Spinal cord (tissue), 9 donors: ENCODE measurements at regions not wholly inside any gene's neighbourhood (a gene's known extent, or its start where the extent isn't known, plus 50 kb on each side); places are given as distances from the start of the nearest gene placed in this dataset.
"Not testable (repeated sequence)": the region's sequence is repeated elsewhere in the genome, so short reads cannot be mapped to it uniquely, and the experiment has no call there.

Source experiments
- DNase-seq, 6 donors: peaks; one replicate each; pipeline versions ENCODE4 v3.0.0 to v3.0.0-alpha.2; 2013 to 2015; ENCODE audit warnings: low spot score in 6 of 6, low read depth in 4 of 6
- H3K27ac ChIP-seq: one replicate; pipeline ENCODE4 v1.5.1; 2013; ENCODE audit warnings: low read depth, low read length, control low read depth
- H3K27me3 ChIP-seq: one replicate; pipeline ENCODE4 v1.6.1; 2013; ENCODE audit warnings: low read length; ENCODE audit not compliant: control insufficient read depth, insufficient read depth
- H3K36me3 ChIP-seq: one replicate; pipeline ENCODE4 v1.6.1; 2013; ENCODE audit warnings: low read length; ENCODE audit not compliant: control insufficient read depth, insufficient read depth
- H3K4me1 ChIP-seq: one replicate; pipeline ENCODE4 v1.6.1; 2013; ENCODE audit warnings: low read length; ENCODE audit not compliant: control insufficient read depth, insufficient read depth
- H3K4me3 ChIP-seq: one replicate; pipeline ENCODE4 v1.5.1; 2013; ENCODE audit warnings: low read depth, low read length, control low read depth
- H3K9me3 ChIP-seq: one replicate; pipeline ENCODE4 v1.6.1; 2013; ENCODE audit warnings: low read length; ENCODE audit not compliant: control insufficient read depth, insufficient read depth
- WGBS: methylation state at CpG from one replicate; pipeline ENCODE4 v1.1.5; 2013; ENCODE audit warnings: missing lambda C conversion rate; ENCODE audit not compliant: insufficient coverage; 5-methylcytosine and 5-hydroxymethylcytosine counted together
- donor health status: healthy.

DNA sequence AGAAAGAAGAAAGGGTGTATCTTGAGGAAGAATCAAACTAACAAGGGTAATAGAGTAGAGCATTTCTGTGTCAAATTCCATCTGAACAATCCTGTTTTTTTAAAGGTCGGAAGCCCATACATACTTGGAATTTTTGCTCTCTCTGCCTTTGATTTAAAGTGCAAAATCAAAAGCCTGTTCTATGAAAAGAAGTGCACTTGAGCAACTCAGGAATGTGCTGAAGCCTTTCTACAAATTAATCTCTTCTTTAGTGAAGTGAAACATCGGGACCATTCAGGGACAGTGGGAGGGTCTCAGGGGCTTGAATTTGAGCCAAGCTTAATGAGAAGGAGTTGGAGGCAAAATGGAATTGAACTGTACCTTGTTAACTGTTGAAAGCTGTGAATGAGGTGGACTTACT, 1008.5 kb upstream of the LCORL start:
- Histone ChIP-seq H3K27ac (peak overlapping the region; percentile 8), H3K27me3 (no peaks in the 10 kb centered on the region), H3K4me3 (no peak overlapping the region), H3K36me3 (no peaks in the 10 kb centered on the region), H3K9me3 (no peaks in the 10 kb centered on the region), H3K4me1 (no peaks in the 10 kb centered on the region)
- peak in 2 of 6 donors; percentile 68 to 72 for DNase-seq
- WGBS: no CpG with 5 or more reads among the region's 2 CpGs

DNA sequence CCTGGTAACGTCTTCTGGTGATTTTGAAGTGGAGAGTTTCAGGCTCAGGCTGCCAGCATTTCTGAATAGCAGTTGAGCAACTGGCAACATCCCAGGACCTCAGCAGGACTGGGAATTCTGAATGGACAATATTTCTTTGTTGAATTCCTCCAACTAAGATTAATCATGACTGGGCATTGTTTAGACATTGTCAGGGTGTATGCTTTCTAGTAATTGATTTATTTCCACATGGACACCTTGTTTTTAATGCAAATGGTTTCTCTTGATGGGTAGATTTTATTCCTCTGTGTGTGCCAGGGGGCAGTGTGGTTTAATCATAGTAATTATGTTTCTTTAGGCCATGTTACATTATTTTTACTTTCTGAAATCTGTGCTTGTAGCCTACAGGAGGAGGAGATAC, 1004.7 kb upstream of the LCORL start:
- DNase-seq: peak; percentile 41 to 88 (median 48)
- Histone ChIP-seq H3K9me3 (no peaks in the 10 kb centered on the region), H3K36me3 (no peaks in the 10 kb centered on the region), H3K4me3 (no peak overlapping the region), H3K27me3 (no peaks in the 10 kb centered on the region), H3K27ac (peak overlapping the region; percentile 49), H3K4me1 (no peaks in the 10 kb centered on the region)
- 0% methylated on average over 1 of the region's 1 CpG for WGBS

DNA sequence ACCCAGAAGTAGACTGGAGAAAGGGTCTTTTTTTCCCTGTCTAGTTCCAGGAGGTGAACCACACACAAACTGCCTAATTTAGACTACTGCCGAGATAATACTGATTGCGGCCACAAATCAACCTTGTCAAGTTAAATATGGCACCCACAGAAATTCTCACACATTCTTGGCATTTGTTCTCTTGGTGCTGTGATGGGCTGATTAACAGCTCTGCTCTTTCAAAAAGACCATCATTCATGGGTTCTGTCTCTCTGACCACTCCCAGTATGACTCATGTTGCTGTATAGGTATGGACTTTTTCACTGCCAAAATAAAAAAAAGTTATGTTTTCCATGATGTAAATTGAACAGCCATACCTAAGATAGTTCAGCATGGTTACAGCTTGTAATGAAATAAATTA, 1003.5 kb upstream of the LCORL start:
- H3K4me1 ChIP-seq: no peaks in the 10 kb centered on the region
- no peak for DNase-seq
- no peak overlapping the region for H3K4me3 ChIP-seq
- H3K36me3 ChIP-seq: no peaks in the 10 kb centered on the region
- no peaks in the 10 kb centered on the region for H3K9me3 ChIP-seq
- no peaks in the 10 kb centered on the region for H3K27me3 ChIP-seq
- no CpG with 5 or more reads among the region's 2 CpGs for WGBS
- H3K27ac ChIP-seq: no peak overlapping the region

DNA sequence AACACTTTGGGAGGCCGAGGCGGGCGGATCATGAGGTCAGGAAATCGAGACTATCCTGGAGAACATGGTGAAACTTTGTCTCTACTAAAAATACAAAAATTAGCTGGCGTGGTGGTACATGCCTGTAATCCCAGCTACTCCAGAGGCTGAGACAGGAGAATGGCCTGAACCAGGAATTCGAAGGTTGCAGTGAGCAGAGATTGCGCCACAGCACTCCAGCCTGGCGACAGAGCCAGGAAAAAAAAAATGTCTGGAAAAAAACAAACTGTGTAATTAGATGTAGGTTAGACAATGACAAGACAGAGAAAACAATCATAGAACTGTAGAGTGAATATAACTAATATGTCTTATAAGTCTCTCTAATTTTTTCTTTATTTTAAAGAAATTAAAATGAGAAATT, 1002.5 kb upstream of the LCORL start:
- H3K36me3 ChIP-seq: no peaks in the 10 kb centered on the region
- no peak for DNase-seq
- H3K9me3 ChIP-seq: no peaks in the 10 kb centered on the region
- H3K27me3 ChIP-seq: no peaks in the 10 kb centered on the region
- H3K4me1 ChIP-seq: no peaks in the 10 kb centered on the region
- H3K4me3 ChIP-seq: no peak overlapping the region
- WGBS: 94% methylated on average over 3 of the region's 8 CpGs
- no peak overlapping the region for H3K27ac ChIP-seq

DNA sequence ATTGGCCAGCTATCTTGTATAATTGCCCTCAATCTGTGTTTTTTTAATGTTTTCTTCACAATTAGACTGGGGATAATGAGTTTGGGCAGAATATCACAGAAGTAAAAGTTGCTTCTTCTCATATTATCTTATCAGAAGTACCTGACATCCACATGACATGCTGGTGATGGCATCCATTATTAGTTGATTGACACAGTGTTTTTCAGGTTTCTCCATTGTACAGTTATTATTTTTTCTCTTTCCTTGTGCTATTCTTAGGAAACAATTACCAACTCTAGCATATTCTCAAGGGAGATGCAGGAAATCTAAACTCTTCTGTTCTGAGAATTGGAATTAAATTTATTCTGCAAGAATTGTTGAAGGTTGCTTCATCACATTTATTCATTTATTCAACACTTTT, 1000.1 kb upstream of the LCORL start:
- H3K4me1 ChIP-seq: no peaks in the 10 kb centered on the region
- H3K4me3 ChIP-seq: no peak overlapping the region
- no peaks in the 10 kb centered on the region for H3K27me3 ChIP-seq
- H3K9me3 ChIP-seq: no peaks in the 10 kb centered on the region
- H3K27ac ChIP-seq: no peak overlapping the region
- DNase-seq: no peak
- no peaks in the 10 kb centered on the region for H3K36me3 ChIP-seq

DNA sequence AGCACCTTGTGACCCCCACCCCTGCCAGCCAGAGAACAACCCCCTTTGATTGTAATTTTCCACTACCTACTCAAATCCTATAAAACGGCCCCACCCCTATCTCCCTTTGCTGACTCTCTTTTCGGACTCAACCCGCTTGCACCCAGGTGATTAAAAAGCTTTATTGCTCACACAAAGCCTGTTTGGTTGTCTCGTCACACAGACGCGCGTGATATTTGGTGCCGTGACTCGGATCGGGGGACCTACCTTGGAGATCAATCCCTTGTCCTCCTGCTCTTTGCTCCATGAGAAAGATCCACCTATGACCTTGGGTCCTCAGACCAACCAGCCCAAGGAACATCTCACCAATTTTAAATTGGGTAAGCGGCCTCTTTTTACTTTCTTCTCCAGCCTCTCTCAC, 995.0 kb upstream of the LCORL start:
- DNase-seq, H3K27me3 ChIP-seq, H3K36me3 ChIP-seq, H3K9me3 ChIP-seq, H3K4me3 ChIP-seq, H3K27ac ChIP-seq, H3K4me1 ChIP-seq: not testable (repeated sequence)
- WGBS: 95% methylated on average over 11 of the region's 11 CpGs

DNA sequence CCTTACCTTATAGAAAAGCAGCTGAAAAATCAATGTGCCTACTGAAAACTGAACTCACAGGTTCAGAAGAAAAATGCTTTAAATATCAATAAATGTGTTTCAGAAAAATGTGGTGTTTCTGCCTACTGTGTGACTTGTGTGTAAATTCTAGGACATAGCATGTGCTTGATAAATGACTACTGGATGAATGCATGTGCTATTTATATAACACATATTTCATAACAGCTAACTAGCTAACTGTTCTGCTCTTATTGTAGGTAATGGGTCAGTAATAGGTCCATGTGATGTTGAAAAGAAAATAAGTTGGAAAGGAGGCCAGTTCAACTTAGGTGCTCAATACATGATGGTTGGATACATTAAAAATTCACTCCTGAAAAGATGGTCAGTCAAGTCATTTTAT, 993.0 kb upstream of the LCORL start:
- DNase-seq: no peak
- no peak overlapping the region for H3K4me3 ChIP-seq
- no peaks in the 10 kb centered on the region for H3K36me3 ChIP-seq
- no peaks in the 10 kb centered on the region for H3K9me3 ChIP-seq
- H3K27ac ChIP-seq: no peak overlapping the region
- no peaks in the 10 kb centered on the region for H3K27me3 ChIP-seq
- no peaks in the 10 kb centered on the region for H3K4me1 ChIP-seq

DNA sequence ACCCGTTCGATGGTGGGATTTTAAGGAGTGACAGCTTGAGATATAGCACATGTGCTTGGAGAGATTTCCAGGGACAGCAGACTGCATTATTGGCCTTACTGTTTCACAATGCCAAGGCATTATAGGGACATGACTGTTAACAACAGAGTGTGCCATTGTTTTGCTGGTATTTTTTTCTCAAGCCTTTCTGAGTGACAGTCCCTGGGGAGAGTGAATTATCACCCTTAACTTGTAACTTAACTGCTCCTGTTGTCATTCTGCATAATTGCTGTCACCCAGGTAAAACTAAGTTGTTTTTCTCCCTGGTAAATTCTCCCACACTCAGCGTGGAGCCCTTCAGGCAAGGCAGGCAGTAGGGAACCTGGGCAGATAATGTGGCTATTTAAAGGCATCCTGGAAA, 989.2 kb upstream of the LCORL start:
- H3K9me3 ChIP-seq: no peaks in the 10 kb centered on the region
- 28% methylated on average over 2 of the region's 3 CpGs for WGBS
- no peaks in the 10 kb centered on the region for H3K27me3 ChIP-seq
- H3K4me3 ChIP-seq: no peak overlapping the region
- H3K36me3 ChIP-seq: no peaks in the 10 kb centered on the region
- no peaks in the 10 kb centered on the region for H3K4me1 ChIP-seq
- H3K27ac ChIP-seq: no peak overlapping the region
- DNase-seq: peak in 1 of 6 donors; percentile 81

DNA sequence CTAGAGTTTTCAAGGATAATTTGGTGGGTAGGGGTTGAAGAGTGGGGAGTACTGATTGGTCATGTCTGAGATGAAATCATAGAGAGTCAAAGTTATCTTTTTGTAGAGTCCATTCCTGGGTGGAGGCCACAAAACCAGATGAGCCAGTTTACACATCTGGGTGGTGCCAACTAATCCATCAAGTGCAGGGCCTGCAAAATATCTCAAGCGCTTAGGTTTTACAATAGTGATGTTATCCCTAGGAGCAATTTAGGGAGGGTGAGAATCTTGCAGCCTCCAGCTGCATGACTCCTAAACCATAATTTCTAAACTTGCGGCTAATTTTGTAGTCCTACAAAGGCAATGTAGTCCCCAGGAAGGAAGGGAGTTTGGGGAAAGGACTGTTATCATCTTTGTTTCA, 988.3 kb upstream of the LCORL start:
- Histone ChIP-seq H3K9me3 (no peaks in the 10 kb centered on the region), H3K27ac (no peak overlapping the region), H3K4me1 (no peaks in the 10 kb centered on the region), H3K4me3 (no peak overlapping the region), H3K36me3 (no peaks in the 10 kb centered on the region), H3K27me3 (no peaks in the 10 kb centered on the region)
- DNase-seq: no peak
- no CpG with 5 or more reads among the region's 2 CpGs for WGBS

DNA sequence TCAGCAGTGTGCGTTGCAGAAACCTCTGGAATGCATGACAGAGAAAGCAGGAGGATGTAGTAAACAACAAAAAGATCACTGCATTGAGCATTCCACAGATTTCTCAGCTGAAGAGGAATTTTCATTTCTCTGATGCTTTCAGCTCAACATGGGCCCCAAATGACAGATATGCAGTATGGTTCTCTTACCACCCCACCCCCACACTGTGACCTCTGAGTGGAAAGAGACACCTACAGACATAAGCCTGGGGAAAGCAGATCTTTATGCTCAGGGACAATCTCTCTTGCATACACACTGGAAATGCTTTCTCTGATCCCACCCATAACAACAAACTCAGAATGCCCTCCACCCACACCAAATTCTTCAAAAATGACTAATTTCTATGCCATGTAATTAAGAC, 983.7 kb upstream of the LCORL start:
- 57% methylated on average over 1 of the region's 1 CpG for WGBS
- H3K4me3 ChIP-seq: no peak overlapping the region
- peak in 1 of 6 donors; percentile 10 for DNase-seq

DNA sequence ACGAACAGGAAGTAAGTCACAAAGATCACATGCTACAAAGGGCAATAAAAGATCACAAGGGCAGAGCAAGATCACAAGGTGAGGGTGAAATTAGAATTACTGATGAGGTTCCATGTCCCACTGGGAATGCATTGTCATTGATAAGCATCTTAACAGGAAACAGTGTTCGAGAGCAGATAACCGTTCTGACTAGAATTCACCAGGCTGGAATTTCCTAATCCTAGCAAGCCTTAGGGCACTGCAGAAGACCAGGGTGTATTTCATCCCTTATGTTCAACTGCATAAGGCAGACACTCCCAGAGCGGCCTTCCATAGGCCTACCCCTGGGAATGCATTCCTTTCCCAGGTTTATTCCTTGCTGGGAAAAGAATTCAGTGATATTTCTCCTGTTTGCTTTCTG, 980.6 kb upstream of the LCORL start:
- H3K9me3 ChIP-seq: no peaks in the 10 kb centered on the region
- H3K27ac ChIP-seq: no peak overlapping the region
- H3K4me1 ChIP-seq: no peaks in the 10 kb centered on the region
- H3K36me3 ChIP-seq: no peaks in the 10 kb centered on the region
- no peaks in the 10 kb centered on the region for H3K27me3 ChIP-seq
- H3K4me3 ChIP-seq: no peak overlapping the region
- DNase-seq: no peak
- 91% methylated on average over 4 of the region's 4 CpGs for WGBS

More for the DNA sequence above, 983.7 kb upstream of the LCORL start:
- no peaks in the 10 kb centered on the region for H3K27me3 ChIP-seq
- H3K36me3 ChIP-seq: no peaks in the 10 kb centered on the region
- no peaks in the 10 kb centered on the region for H3K9me3 ChIP-seq
- peak overlapping the region; percentile 63 for H3K27ac ChIP-seq
- H3K4me1 ChIP-seq: no peaks in the 10 kb centered on the region
